ENCODE measurements at regions not wholly inside any gene's neighbourhood (a gene's known extent, or its start where the extent isn't known, plus 50 kb on each side); places are given as distances from the start of the nearest gene placed in this dataset.

DNA sequence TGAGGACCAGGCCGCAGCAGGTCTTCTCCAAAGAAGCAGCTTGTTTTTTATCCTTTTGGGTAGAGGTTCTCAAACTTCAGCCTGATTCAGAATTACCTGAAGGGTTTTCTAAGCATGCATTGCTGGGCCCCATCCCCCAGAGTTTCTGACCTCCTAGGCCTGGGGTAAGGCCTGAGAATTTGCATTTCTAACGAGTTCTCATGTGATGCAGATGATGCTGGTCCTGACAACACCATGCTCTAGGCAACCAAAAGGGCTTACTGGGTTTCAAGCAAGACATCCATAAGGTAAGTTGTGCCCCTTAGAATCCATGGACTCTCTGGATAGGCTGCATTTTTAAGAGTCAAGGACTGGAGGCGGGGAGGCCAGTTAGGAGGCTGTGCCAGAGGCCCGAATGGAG, 295.1 kb downstream of the HHIPL2 start:
- TF ChIP-seq, protein P1, sequence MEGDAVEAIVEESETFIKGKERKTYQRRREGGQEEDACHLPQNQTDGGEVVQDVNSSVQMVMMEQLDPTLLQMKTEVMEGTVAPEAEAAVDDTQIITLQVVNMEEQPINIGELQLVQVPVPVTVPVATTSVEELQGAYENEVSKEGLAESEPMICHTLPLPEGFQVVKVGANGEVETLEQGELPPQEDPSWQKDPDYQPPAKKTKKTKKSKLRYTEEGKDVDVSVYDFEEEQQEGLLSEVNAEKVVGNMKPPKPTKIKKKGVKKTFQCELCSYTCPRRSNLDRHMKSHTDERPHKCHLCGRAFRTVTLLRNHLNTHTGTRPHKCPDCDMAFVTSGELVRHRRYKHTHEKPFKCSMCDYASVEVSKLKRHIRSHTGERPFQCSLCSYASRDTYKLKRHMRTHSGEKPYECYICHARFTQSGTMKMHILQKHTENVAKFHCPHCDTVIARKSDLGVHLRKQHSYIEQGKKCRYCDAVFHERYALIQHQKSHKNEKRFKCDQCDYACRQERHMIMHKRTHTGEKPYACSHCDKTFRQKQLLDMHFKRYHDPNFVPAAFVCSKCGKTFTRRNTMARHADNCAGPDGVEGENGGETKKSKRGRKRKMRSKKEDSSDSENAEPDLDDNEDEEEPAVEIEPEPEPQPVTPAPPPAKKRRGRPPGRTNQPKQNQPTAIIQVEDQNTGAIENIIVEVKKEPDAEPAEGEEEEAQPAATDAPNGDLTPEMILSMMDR (conservative IDR thresholded peaks at IDR 0.05): no peak
- TF ChIP-seq EZH2 (IDR thresholded peaks at IDR 0.05; ENCODE audit: low read depth): no peak

All from PC-9 (cell line).